ENCODE measurements at regions not wholly inside any gene's neighbourhood (a gene's known extent, or its start where the extent isn't known, plus 50 kb on each side); places are given as distances from the start of the nearest gene placed in this dataset.

DNA sequence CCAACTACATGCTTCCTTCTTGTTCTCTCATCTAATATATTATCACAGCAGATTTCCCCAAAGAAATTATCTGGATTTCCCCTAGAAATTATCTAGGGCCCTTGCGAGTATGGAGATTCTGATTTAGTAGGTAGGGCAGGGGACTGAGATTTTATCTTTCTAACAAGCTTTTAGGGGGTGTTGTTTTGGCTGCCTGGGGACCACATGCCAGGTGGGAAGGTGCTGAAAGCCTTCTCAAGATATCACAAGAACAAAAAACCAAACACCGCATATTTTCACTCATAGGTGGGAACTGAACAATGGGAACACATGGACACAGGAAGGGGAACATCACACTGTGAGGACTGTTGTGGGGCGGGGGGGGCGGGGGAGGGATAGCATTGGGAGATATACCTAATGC, 146.5 kb upstream of the CDH10 start:
- intact Hi-C loops (cut with DNase I) = no loop called here
- no peak for ATAC-seq
- DNase-seq = no peak

DNA sequence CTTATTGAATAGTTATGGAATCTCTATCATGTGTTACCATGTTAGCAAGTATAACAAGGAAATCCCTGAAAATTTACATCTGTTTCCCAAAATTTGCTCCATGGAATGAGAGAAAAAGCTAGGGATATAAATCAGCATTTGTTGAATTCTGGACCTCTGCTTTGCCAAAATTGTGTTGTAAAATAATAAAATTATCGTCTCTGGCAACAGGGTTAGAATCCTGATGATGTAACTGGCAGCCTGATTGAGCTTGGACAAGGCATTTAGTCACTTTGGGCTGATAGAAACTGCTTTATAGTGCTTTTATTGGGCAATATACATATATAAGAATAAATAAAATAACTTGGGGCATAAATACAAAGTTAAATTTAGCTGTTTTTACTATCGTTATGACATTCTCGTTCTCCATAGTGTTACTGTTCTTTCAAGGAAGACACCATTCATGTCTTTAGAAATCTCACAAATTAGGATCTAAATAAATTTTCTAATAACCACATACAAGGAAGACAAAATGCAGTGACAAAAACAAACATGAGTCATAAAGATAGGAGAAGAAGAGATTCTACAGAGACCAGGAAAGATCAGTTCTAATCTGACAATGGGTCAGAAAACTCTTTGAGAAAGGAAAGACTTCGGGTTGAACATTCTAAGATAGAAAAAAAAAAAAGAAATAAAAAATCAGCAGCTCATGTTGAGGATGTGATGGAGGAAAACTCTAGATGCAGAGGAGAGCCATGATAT, 145.0 kb upstream of the CDH10 start:
- intact Hi-C loops (cut with DNase I) = no loop called here
- ATAC-seq (no peak), DNase-seq (no peak)

DNA sequence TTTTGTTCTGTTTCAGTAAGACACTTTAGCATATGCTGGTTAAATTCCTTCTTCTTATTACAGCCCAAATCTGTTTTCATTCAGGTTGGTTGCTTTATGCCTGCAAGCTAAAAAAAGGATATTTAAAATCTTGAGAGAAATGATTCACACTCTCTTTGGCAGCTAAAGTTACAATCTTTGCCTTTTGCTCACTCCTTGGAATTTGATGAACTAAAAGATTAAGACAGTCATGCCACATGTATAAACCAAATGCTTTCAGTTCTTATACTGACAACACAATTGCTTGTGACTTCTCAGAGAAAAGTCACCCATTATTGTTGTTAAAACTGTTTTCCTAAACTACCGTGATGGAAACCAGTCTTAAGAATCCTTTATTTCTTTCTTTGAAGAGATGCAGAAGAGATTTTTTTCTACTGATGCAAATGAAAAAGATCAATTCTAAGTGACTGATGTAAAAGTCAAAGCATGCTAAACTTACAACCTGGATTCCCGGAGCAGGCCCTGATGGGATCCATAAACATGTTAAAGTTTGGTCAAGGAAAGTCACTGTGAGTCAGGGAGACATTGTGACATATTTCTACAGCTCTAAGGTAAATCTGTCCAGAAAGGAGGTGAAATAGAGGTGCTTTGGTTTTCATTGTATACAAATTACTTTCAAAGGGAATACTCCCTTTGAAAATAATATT, 144.2 kb upstream of the CDH10 start:
- no peak for ATAC-seq
- DNase-seq = no peak
- intact Hi-C loops (cut with DNase I) = no loop called here

DNA sequence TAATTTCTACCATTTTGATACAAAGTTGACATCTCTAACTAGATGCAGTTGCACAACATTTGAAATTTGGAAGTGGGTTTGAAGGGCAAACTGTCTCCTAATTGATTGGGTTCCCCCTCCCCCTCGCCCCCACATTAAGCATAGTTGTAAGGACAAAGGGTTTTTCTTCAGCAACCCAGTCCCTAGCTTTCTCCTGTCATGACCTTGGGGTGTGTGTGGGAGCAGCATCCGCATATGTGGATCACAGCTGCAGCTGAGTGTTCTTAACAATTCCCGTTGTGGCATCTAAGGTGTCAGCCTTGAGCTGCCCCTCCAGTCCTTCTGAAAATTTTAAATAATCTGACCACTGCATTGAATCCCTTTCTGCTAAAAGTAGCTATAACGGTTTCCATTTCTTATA, 141.3 kb upstream of the CDH10 start:
- intact Hi-C loops (cut with DNase I) = no loop called here
- ATAC-seq = no peak
- DNase-seq = no peak

DNA sequence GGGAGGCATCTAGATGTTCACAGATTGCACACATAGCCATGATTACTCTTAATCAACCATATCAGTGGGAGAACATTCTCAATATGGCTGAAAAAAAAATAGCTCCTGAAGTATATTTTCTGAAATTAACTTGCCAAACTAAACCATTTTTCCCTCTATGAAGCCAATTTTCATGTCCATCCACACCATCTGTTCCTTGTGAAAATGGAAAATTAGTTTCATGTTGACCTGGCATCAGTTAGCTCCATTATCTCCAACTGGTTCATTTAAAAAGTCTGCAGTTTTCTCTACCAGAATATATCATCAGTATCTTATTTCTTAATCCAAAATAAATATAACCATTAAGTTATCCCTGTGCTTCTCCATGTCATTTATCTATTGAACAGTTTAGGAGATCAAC, 138.8 kb upstream of the CDH10 start:
- intact Hi-C loops (cut with DNase I) = no loop called here
- ATAC-seq (no peak), DNase-seq (no peak)

DNA sequence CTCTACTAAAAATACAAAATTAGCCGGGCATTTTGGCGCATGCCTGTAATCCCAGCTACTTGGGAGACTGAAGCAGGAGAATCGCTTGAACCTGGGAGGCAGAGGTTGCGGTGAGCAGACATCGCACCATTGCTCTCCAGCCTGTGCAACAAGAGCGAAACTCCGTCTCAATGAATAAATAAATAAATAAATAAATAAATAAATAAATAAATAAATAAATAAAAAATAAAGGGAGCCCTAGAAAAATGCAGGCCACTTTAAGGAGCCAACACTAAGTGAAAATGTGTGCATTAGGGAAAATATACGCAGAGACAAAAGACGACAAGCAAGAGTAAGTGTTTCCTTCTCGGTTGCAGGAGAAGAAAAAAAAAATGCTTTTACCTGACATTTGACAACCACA, 132.6 kb upstream of the CDH10 start:
- no peak for DNase-seq
- intact Hi-C loops (cut with DNase I) = no loop called here
- no peak for ATAC-seq

DNA sequence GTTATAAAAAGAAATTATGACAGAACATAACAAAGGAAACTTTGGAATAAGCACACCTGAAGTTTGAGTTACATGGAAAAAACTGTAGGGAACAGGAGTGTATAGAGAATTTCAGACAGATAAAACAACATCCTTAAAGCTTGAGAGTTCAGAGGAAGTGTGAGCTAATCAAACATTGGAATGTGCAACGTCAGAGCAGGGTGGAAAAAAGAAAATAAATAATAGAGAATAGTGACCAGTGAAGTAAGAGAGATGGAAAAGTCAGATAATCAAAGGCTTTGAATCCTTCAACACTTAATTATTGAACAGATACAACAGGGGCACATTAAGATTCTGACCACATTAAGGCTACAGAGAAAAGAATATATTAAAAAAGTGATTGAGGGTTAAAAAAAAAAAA, 128.5 kb upstream of the CDH10 start:
- DNase-seq (no peak), ATAC-seq (no peak)
- intact Hi-C loops (cut with DNase I) = no loop called here

DNA sequence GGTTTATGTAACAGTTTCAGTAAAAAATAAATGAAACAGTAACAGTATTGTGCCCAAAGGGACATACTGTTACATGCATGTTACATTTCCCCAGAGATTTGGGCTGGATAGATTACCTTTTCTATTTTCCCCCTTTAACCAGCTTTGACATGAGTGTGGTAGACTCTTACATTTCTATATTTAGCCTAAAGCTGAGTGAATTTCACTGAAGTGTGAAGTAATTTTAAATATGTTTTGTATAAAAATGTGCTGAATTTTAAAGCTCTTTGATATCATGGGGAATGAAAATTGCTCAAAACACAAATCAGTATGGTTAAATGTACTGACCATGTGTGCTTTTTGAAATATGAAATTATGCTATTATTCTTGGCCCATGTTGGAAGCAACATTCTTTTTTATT, 122.3 kb upstream of the CDH10 start:
- DNase-seq (no peak), ATAC-seq (no peak)
- intact Hi-C loops (cut with DNase I) = no loop called here

DNA sequence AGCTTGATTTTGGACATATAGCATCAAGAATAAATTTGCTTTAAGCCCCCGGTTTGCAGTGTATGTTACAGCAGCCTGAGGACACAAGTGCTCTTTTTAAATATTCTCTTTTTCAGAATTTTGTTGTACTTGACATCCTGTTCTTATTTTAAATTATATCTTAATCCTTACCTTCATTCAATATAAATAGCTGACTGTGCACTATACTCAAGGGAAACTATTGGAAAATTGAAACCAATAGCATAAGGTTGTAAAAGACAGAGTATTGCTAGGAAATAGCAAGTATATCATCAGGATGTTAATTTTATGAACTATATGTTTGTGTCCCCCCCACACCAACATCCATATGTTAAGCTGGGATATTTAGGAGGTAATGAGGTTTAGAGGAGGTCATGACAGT, 120.4 kb upstream of the CDH10 start:
- intact Hi-C loops (cut with DNase I) = no loop called here
- DNase-seq (no peak), ATAC-seq (no peak)

DNA sequence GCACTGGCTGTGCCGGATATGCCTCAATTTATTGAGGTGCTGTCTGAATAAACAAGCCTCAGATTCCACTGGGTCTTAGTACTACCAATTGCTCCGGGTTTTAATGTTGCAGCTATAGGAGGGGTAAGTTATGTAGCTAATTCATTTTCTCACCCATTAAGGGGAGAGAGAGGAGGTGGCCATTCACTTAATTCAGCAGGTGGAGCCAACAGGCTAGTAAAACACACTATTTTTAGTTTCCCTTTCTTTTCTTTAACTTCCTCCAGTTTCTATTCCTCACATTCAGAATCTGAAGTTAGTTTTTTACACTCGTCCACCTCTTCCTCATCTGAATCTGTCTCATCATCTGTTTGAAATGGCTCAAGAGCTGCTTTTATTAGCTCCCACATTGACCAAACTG, 105.6 kb upstream of the CDH10 start:
- ATAC-seq (no peak), DNase-seq (no peak)
- intact Hi-C loops (cut with DNase I) = no loop called here

DNA sequence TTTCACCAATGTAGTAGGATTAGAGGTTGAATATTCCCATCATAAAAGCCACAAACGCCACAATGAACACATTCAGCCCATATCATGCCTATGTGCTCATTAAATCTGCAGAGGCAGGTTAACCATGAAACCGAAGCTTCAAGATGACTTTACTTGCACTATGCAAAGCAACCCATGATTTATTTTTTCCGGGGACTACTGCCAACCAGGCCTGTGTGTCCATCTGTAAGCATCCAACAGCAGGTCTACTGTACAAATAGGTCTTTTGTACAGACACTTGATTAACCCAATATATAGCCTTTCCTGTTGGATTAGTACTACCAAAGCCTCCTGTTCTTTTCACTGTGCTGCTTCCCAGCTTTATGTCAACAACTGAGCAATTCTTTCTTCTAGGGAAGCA, 104.9 kb upstream of the CDH10 start:
- intact Hi-C loops (cut with DNase I) = no loop called here
- DNase-seq = no peak
- ATAC-seq = no peak

DNA sequence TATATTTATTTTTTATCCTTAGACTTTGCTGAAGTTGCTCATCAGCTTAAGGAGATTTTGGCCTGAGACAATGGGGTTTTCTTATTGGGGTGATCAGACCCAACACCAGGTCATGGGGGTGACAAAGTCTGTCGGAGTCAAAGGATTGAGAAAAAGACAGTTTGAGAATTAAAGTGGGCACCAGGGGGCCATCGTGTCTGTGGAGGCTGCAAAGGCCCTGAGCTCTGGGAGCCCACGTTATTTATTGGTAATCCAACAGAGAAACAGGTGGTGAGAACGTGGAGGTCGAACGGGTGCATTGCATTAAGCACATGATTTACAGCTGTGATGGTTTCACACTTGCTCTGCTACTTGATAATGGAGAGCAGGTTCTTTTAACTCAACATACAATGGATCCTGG, 102.5 kb upstream of the CDH10 start:
- DNase-seq = no peak
- intact Hi-C loops (cut with DNase I) = no loop called here
- no peak for ATAC-seq

DNA sequence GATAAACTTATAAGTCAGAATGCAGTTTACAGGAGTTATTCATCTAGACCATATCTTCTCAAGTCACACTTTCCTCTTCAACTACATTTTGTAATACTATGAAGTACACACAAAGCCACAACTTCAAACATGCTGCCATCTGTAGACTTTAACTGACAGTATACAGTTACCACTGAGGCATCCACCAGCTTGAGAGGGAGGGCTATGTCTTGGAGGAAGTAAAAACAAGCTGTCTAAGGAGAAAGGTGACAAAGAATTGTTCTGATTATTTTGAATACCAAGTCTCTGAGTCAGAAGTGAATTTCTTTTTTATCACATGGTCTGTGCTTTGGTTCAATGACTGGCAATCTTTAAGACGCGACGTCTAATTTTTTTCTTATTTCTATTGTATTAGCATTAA, 97.6 kb upstream of the CDH10 start:
- intact Hi-C loops (cut with DNase I) = no loop called here
- no peak for ATAC-seq
- DNase-seq = no peak

DNA sequence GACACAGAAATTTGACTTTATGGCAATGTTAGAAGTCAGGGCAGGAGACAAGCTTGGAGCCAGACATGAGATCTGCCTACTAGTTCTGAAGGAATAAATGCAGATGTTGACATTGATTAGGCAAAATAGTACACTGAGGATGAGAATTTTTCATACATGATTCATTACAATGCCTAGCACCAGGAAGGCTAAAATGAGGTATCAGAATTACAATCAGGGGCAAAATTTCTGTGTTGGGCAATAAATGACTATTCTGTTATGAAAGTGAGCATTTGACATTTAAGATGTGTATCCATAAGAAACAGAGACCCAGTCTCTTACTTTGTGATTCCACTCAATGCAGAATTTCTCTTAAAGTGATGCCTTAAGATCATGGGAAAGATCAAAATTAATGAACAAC, 92.4 kb upstream of the CDH10 start:
- ATAC-seq = no peak
- intact Hi-C loops (cut with DNase I) = no loop called here
- DNase-seq = no peak

DNA sequence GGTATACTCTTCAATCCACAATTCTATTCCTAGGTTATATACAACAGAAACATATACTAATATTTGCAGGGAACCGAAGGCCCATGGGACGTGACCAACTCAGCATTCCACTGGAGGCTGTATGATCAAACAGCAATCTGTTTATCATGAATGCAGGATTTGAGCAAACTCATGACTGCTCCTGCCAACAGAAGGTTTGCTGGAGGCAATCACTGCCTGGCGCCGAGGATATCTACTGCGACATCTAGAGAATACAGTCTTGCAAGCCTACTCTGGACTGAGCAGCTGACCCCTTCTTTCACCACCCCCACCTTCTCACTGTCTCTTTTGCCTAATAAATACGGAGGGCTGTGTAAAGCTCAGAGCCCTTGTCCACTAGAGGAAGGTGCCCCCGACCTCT, 90.5 kb upstream of the CDH10 start:
- ATAC-seq (no peak), DNase-seq (no peak)
- intact Hi-C loops (cut with DNase I) = no loop called here

DNA sequence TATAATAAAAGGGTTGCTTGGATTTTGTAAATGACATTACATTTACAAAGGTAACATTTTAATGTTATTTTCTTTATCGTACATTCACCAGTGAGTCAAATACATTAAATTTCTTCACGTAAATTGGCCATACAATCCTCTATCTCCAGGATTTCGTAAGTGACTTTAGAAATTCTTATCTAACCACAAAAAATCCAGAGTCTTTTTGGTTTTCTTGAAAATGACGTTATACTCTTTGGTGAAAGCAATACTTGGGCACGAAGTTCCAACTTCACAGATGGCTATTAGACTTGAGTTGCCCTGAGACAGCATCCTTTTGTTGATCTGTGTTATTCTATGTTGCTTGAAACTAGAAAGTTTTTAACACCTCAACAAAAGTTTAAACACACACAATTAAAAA, 87.4 kb upstream of the CDH10 start:
- intact Hi-C loops (cut with DNase I) = no loop called here
- DNase-seq = no peak
- ATAC-seq = no peak

DNA sequence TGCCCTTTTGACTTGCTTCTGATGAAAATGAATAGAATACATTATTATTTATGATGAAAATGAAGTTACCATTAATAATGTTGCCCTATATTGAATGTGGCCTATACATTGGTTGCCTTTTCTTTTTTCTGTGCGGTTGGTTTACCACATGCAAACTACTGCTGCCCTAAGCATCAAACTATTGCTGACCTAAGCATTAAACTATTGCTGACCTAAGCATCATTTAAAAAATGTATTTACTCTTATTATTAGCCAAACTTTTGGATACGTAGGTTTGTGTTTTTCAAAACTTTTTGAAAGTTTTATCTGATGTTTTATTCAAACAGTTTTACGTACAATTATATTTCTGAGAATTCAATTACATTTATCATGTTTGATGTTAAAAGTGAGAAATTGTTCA, 76.0 kb upstream of the CDH10 start:
- DNase-seq = no peak

DNA sequence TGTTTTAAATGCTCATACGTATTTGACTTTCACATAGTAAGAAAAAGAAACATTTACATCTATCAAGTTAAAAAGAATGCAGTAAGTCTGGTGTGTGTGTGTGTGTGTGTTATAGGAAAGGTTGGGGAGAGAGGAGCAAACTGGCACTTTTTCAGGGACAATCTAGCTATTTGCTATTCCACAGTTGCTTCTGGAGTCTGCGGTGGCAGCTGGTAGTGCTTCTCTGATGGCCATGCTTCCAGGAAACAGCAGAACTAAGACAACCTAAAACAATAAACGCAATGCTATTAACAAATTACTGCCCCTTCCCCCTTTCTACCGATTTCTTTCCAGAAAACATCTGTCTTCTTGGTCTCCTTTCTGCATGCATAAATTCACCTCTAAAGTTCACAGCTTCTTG, 70.0 kb upstream of the CDH10 start:
- no peak for DNase-seq
- intact Hi-C loops (cut with DNase I) = no loop called here
- no peak for ATAC-seq

More for the DNA sequence above, 76.0 kb upstream of the CDH10 start:
- ATAC-seq = no peak
- intact Hi-C loops (cut with DNase I) = no loop called here

DNA sequence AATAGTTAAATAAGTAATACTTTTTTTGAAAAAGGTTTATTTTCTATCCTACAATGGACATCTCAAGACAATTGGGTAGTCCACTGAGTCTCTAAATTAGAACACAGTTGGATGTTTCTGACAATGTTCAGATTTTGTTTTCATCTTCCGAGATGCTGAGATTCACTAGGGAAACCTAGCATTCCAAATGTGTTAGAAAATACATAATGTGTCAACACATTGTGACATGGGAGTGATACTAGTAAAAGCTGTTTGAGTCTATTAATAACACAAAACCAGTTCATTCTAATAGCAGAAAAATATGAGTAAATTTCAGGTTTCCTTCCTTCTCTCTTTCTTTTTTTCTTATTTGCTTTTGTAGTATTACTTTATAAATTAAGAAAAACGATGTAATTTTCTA, 68.2 kb upstream of the CDH10 start:
- ATAC-seq (no peak), DNase-seq (no peak)
- intact Hi-C loops (cut with DNase I) = no loop called here

DNA sequence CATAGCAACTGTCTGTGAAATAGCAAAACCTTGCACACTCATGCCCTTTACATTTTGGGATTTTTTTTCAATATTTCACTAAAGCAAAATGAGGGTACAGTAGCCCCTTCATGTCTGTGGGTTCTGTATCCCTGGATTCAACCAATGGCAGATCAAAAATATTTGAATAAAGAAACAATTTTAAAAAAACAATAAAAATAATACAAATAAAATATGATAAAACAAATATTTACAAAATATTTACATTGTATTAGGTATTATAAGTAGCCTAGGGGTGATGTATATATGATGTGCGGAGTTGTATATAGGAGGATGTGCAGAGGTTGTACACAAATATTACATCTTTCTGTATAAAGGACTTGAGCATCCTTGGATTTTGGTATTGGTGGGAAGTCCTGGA, 67.3 kb upstream of the CDH10 start:
- DNase-seq = no peak
- intact Hi-C loops (cut with DNase I) = no loop called here
- no peak for ATAC-seq

DNA sequence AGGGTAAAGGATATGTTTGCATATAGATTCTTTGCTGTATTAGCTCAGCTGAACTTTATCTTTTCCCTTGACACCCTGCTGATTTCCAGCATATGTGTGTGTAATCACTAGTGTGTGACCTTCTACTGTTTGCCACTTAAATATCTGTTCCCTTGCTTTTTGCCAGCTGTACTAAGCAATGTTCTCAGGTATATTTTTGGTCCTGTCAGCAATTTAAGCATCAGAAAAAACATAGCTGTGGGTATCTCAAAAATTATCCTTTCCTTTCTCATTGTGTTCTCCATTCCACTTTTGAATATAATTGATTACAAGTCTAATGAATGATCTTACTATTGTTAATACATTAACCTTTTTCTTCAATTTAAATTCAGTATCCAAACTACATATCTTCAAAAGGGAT, 59.2 kb upstream of the CDH10 start:
- intact Hi-C loops (cut with DNase I) = no loop called here
- DNase-seq (no peak), ATAC-seq (no peak)
